HT-29 (cell line): ENCODE measurements at regions not wholly inside any gene's neighbourhood (a gene's known extent, or its start where the extent isn't known, plus 50 kb on each side); places are given as distances from the start of the nearest gene placed in this dataset.
"Not testable (repeated sequence)": the region's sequence is repeated elsewhere in the genome, so short reads cannot be mapped to it uniquely, and the experiment has no call there.

Experiments
- DNase-seq: peaks from one replicate; pipeline ENCODE4 v3.0.0-alpha.2; 2015; ENCODE audit warnings: low spot score

GRCh38 chr7:42572056-42572455, 335.0 kb upstream of the GLI3 start:
- no peak for DNase-seq

- DNase-seq = no peak
These were observed 333.9 kb upstream of the GLI3 start for GRCh38 chr7:42570944-42571343.

DNA sequence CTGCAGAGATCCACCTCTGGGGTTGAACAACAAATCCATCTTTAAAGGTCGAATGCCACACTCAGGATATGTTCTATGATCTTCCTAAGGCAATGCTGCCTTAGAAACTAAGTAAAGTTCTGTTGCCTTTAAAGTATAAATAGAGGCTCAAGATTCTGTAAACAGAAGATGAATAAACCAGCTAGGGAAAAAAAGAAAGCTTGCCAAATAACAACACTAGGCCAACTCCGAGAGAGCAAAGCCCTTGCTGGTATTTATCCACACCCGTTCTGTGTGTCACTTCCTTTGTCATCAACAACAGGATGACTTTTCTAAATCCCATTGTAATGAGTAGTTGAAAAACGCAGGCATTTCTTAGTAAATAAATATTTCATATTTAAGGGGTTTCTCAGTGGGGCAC, 330.0 kb upstream of the GLI3 start:
- DNase-seq = no peak

- DNase-seq = no peak
These were observed 324.8 kb upstream of the GLI3 start for GRCh38 chr7:42561797-42562196.

- no peak for DNase-seq
These were observed 323.9 kb upstream of the GLI3 start for GRCh38 chr7:42560866-42561265.

- DNase-seq = not testable (repeated sequence)
These were observed 317.9 kb upstream of the GLI3 start for GRCh38 chr7:42554932-42555331.

DNA sequence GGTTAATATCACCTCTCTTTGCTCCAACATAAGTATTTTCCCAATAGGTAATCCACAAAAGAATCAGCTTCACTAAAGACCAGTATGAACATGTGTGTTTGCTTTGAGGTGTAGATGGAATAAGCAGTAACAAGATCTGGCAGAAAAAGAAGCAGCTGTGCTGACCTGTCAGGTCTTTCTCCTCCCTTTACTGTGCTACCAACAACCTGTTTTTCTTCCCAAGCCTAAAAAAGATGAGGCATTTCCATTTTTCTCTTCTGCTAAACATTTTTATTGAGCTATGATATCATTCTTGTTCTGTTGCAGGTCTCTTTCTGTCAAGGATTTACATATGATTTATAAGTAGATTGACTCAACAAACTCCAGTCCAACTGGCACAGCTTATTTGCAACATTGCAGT, 315.2 kb upstream of the GLI3 start:
- DNase-seq = no peak

DNA sequence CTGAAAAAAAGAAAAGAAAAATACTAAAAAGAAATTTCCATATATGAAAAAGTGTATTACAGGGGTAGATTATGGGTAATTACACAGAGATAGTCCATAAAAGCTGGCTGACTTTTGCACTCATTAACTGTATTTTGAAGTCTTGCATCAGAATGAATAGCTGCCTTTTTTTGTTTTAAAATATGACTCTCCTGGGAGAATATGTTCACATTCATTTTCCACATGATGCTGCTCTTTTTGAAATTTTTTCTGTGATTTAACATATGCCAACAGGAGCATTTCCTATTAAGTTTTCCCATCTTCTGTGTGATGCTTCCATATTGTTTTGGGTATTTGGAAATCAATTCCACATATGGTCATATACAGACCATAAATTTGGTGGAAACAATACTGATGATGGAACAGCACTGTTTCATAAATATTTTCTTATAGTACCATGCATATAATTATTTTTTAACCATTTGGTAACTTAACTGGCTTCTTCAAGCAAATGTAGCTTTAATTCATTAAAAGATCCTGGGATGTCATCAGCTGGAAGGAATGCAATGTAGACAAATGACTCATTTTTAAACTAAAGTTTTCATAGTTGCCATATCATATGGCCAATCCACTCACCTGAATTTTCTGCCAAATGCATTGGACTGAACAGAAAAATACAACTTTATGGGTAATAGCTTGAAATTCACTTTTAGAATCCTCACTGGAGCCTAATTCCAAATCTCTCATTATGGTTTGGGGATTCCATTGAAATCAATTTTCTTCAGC, 313.9 kb upstream of the GLI3 start:
- no peak for DNase-seq

DNA sequence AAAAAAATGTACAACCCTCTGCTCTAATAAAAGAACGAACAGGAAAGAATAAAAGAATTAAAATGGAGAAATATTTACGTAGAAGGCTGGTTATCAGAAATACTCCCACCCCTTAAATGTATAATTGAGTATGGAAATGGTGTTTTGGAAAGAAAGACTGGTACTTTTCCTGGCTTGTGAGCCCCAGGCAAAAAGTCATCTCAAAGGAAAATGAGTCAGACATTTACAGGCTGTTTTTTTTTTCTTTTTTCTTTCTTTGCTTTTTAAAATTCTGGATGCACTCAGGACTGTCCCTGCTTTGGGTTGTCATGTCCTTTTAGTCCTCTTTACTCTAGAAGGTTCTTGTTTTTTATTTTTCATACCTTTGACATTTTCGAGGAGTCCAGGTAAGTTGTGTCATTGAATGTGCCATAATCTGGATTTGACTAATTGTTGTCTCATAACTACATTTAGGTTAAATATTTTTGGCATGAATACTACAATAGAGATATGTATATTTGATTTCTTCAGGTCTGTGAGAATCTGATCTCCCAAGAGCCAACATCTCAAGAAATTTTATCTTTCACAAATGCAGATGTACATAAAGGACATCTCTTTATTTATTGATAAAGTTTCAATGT, 313.0 kb upstream of the GLI3 start:
- no peak for DNase-seq

GRCh38 chr7:42548816-42549611, 312.0 kb upstream of the GLI3 start:
- DNase-seq = no peak

- no peak for DNase-seq
These were observed 308.2 kb upstream of the GLI3 start for GRCh38 chr7:42545049-42545724.

DNA sequence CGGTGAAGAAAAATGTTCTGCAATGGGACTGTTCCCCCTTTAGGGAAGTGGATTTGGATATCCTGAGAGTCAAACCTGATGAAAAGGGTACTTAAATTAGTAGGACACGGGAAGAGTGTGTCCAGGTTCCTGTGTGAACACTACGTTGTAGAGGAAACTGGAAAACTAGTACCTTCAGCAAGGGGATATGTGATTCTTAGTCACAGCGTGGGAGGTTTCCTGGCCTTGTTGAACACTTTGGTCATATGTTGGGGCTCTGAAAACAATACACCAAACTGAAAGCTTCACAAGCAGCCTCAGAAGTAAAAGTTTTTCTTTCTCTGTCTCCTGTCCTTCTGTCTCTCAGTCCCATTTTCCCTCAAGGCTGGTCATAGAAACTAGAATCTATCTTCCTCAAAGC, 306.9 kb upstream of the GLI3 start:
- DNase-seq = no peak

DNA sequence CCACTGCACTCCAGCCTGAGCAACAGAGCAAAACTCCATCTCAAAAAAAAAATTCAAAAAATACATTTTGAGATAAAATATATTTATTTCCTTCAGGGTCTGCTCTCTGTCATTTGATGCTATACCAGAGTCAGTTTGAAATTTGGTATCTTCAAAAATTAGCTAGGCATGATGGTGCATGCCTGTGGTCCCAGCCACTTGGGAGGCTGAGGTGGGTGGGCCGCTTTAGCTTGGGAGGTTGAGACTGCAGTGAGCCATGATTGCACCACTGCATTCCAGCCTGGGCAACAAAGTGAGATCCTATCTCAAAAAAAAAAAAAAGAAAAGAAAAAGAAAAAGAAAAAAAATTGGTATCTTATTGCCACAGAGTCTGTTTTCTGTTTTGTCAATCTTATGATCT, 305.4 kb upstream of the GLI3 start:
- not testable (repeated sequence) for DNase-seq

GRCh38 chr7:42534441-42534840, 297.4 kb upstream of the GLI3 start:
- DNase-seq = no peak

GRCh38 chr7:42527004-42527403, 290.0 kb upstream of the GLI3 start:
- no peak for DNase-seq

- no peak for DNase-seq
These were observed 285.4 kb upstream of the GLI3 start for GRCh38 chr7:42522227-42522991.

DNA sequence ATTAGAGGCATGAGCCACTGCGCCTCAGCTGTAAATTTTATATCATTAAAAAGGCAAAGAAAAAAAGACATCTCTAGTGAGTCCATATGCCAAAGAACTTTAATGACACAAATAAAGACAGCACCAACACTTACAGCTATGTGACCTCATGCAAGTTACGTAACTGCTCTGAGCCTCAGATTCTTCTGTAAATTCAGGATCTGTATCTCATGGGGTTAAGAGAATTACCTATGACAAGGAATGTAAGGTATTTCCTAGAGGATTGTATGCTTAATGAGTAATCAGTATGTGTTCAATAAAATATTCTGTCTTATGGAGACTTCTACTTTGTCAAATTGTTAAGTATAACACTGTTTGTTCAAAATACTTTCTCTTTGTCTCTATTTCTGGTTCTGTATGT, 274.0 kb upstream of the GLI3 start:
- DNase-seq = no peak

DNA sequence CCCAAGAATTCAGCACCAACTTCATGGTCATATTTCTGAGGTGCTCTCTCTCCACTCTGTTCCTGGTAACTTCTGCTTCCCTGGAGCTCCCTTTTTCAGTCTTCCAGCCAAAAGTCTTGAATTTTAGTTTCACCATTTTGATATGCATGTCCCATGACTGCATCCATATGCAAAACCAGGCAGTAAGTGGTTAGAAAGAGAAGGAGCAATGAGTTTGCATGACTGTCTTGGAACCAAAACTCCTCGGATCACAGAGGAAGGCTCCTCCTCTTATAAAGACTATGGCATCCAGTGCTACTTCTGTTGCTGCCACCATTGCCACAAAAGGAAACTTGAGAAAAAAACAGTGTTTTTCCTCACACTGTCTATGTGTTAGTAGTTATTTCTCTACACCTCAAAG, 269.1 kb upstream of the GLI3 start:
- DNase-seq = no peak

DNA sequence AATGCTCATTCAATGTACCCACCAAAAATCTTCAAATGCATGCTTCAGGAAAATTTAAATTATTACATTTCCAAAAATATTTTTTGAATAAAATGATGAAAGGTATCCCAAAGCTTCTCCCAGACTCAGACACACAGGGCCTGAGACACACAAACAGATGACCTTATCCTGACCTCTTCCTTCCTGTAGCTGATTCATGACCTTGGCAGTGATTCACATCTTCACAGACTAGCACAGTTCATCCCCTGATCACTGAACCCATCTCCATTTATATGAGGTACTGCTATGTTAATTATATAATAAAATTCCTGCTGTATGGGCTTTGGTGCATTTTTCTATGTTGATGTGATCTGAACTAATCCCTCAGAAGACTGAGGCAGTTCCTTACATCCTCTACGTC, 265.0 kb upstream of the GLI3 start:
- no peak for DNase-seq

DNA sequence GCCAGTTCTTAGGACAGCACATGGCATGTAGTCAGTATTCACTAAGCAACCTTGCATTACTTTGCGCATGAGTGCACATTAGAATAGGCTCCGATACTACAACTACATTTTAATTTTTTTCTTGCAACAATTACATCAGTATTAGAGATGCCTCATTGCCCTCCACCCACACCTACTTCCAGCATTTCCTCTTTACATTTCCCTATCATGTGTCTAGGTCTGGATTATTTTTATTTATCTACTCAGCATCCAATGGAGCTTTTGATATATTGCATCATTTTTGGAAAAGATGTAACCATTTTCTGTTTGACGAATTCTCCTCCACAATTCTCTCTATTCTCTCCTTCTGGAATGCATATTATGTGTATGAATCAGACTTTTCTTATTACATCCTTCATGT, 258.2 kb upstream of the GLI3 start:
- DNase-seq = no peak

DNA sequence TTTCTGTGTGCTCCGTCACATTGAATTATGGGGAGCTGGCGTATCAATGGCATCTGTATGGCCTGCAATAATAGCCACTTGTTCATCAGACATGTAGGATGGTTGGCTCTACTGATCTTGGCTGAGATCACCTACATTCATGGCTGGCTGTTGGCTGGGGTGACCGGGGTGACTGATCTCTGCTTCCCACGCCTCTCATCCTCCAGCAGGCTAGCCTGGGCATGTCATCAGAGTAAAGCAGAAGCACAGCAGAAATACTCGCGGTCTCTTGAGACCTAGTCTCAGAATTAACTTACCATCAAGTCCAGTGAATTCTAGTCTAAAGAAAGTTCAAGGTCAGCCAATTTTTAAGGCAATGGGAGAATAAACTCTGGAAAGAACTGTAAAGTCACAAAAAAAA, 257.7 kb upstream of the GLI3 start:
- no peak for DNase-seq
